GM12872 (cell line): ENCODE measurements at regions not wholly inside any gene's neighbourhood (a gene's known extent, or its start where the extent isn't known, plus 50 kb on each side); places are given as distances from the start of the nearest gene placed in this dataset.

Experiments
- TF ChIP-seq, protein P1 (sequence below): IDR thresholded peaks from 3 replicates; pipeline ENCODE4 v1.5.1; 2011; ENCODE audit warnings: low read depth, mild to moderate bottlenecking, low read length, moderate library complexity; ENCODE audit not compliant: insufficient read depth

DNA sequence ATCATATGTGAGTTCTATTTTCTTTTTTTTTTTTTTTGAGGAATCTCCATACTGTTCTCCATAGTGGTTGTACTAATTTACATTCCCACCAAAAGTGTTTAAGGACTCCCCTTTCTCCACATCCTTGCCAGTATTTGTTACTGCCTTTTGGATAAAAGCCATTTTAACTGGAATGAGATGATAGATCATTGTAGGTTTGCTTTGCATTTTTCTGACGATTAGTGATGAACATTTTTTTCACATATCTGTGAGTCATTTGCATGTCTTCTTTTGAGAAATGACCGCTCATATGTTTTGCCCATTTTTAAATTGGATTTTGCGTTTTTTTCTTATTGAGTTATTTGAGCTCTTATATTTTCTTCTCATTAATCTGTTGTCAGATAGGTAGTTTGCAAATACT lies 394.8 kb downstream of the LRFN5 start:
- TF ChIP-seq, protein P1, sequence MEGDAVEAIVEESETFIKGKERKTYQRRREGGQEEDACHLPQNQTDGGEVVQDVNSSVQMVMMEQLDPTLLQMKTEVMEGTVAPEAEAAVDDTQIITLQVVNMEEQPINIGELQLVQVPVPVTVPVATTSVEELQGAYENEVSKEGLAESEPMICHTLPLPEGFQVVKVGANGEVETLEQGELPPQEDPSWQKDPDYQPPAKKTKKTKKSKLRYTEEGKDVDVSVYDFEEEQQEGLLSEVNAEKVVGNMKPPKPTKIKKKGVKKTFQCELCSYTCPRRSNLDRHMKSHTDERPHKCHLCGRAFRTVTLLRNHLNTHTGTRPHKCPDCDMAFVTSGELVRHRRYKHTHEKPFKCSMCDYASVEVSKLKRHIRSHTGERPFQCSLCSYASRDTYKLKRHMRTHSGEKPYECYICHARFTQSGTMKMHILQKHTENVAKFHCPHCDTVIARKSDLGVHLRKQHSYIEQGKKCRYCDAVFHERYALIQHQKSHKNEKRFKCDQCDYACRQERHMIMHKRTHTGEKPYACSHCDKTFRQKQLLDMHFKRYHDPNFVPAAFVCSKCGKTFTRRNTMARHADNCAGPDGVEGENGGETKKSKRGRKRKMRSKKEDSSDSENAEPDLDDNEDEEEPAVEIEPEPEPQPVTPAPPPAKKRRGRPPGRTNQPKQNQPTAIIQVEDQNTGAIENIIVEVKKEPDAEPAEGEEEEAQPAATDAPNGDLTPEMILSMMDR = no peak

DNA sequence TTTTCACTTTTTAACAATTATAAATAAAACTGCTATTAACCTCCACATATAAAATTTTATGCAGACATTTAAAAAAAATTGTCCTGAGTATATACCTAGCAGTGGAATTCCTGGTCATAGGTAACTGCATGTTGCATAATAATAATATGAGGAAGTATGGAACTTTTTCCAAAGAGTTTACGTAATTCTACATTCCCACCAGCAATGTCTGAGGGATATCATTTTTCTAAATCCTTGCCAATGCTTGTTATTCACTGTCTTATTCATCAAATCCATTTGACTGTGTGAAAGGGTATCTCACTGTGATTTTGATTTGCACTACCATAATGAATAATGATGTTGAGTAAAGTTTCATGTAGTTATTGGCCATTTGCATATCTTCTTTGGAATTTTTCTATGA lies 393.8 kb downstream of the LRFN5 start:
- TF ChIP-seq, protein P1 = no peak

DNA sequence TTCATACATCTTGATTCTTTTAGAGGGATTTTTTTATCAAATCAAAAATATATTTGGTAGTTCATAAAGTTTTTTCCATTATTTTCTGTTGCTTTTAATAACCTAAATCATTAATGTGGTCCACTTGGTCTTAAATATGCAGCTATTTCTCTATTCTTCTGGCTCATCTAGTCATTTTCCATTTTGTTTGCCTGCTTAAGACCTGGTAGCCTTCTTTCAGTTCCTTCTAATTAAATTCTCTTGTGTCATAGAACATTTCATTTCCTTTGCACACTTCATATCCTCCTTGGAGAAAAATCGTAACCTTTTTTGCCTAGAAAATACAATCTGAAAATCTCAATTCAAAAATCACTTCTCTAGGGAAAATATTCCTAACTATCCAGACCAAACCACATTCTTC lies 387.0 kb downstream of the LRFN5 start:
- TF ChIP-seq, protein P1 = no peak

DNA sequence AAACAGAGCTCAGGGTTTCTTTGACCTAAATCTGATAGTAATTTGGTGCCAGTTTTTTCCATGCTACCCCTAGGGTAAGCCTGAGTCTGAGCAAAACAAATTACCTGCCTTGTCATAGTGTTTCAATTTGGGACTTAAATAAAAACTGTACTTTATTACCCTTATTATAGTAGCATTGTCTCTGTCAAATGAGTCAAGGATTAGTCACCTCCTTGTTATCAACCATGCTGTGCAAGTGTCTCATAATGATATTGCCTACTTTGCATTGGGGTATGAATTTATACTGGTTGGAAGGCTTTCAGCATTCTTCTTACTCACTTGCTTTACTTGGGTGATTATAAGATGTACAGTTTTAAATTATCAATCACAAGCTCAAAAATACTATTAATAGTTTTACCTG lies 380.0 kb downstream of the LRFN5 start:
- TF ChIP-seq, protein P1 = no peak

DNA sequence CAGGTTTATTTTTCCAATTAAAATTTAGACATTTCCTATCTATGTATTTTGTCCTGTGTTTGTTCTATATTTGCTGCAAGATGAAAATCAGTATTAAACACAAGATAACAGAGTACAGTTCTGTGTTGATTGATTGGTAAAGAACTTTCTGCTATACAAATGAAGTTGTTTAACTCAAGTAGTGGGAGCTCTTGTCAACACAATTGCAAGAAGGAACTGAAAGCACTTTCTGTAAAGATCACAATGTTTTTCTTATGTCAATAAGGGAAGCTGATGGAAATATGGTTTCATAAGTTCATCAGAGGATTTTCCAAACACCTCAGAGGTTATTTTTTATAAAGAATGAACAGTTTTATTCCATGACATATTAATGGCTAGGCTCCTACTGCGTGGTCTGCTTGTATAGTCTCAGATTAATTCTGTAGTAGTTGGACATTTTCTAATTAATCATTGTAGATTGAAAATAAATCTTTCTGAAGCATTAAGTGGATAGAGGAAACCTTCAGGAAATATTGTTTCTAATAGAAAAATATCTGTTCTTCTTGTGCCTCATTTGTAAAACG lies 379.5 kb downstream of the LRFN5 start:
- TF ChIP-seq, protein P1 = no peak

DNA sequence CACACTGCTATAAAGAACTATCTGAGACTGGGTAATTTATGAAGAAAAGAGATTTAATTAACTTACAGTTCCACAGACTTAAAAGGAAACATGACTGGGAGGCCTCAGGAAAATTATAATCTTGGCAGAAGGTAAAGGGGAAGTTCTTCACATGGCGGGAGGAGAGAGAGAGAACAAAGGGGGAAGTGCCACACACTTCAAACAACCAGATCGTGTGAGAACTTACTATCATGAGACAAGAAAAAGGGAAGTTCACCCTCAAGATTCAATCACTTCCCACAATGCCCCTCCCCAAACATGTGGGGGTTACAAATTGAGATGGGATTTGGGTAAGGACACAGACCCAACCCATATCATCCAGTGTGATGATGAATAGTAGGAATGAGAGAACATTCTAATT lies 366.5 kb downstream of the LRFN5 start:
- TF ChIP-seq, protein P1 = no peak

DNA sequence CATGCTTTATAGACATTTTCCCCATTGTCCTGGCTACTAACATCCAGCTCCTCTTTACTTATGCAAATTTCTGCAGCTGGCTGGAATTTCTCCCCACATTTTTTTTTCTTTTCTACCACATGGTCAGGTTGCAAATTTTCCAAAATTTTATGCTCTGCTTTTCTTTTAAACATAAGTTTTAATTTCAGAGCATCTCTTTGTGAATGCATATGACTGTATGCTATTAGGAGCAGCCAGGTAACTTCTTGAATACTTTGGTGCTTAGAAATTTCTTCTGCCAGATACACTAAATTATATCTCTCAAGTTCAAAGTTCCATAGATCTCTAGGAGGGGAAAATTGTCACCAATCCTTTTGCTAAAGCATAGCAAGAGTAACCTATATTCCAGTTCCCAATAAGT lies 365.9 kb downstream of the LRFN5 start:
- TF ChIP-seq, protein P1 = no peak
